SK-N-SH treated with all-trans-retinoic acid at 6 μM for 48 hours (cell line): ENCODE measurements at regions not wholly inside any gene's neighbourhood (a gene's known extent, or its start where the extent isn't known, plus 50 kb on each side); places are given as distances from the start of the nearest gene placed in this dataset.

Experiments
- ATAC-seq: fragments of 200-7000 bp; cut with Tn5 transposase; 3 replicates; pipeline ENCODE4 v1.9.1; 2020; ENCODE audit warnings: mild to moderate bottlenecking, moderate library complexity
- CSDC2 ChIP-seq: fragments of 250-450 bp; sonication (Bioruptor Pico); IDR thresholded peaks from 2 replicates; pipeline ENCODE4 v1.5.0; 2020; ENCODE audit warnings: mild to moderate bottlenecking, moderate library complexity
- ESRRG ChIP-seq: fragments of 250-450 bp; sonication (Bioruptor Pico); IDR thresholded peaks from 2 replicates; pipeline ENCODE4 v1.6.1; 2021; ENCODE audit warnings: mild to moderate bottlenecking
- ISL1 ChIP-seq: fragments of 250-450 bp; sonication (Bioruptor Pico); IDR thresholded peaks from 2 replicates; pipeline ENCODE4 v2.1.2; 2022; ENCODE audit warnings: mild to moderate bottlenecking, moderate library complexity
- OSR1 ChIP-seq: fragments of 250-450 bp; sonication (Bioruptor Pico); IDR thresholded peaks from 2 replicates; pipeline ENCODE4 v1.8.0; 2022; ENCODE audit warnings: moderate library complexity, mild to moderate bottlenecking, inconsistent platforms
- POU6F1 ChIP-seq: fragments of 250-450 bp; sonication (Bioruptor Pico); IDR thresholded peaks from 2 replicates; pipeline ENCODE4 v1.8.0; 2021; ENCODE audit warnings: low read depth, mild to moderate bottlenecking, moderate library complexity, borderline replicate concordance
- PPARA ChIP-seq: fragments of 250-450 bp; sonication (Bioruptor Pico); IDR thresholded peaks from 2 replicates; pipeline ENCODE4 v1.5.0; 2020; ENCODE audit warnings: mild to moderate bottlenecking, borderline replicate concordance
- RARB ChIP-seq: fragments of 250-450 bp; sonication (Bioruptor Pico); IDR thresholded peaks from 2 replicates; pipeline ENCODE4 v1.8.0; 2021; ENCODE audit warnings: mild to moderate bottlenecking, moderate library complexity
- SNAI2 ChIP-seq: fragments of 250-450 bp; sonication (Bioruptor Pico); IDR thresholded peaks from 2 replicates; pipeline ENCODE4 v1.5.0; 2020; ENCODE audit warnings: mild to moderate bottlenecking, moderate library complexity
- TCF4 ChIP-seq: fragments of 250-450 bp; sonication (Bioruptor Pico); IDR thresholded peaks from 2 replicates; pipeline ENCODE4 v1.8.0; 2021; ENCODE audit warnings: mild to moderate bottlenecking, moderate library complexity, borderline replicate concordance
- TOX ChIP-seq: fragments of 250-450 bp; sonication (Bioruptor Pico); IDR thresholded peaks from 2 replicates; pipeline ENCODE4 v1.8.0; 2021; ENCODE audit warnings: mild to moderate bottlenecking, moderate library complexity, borderline replicate concordance
- TSHZ2 ChIP-seq: fragments of 250-450 bp; sonication (Bioruptor Pico); IDR thresholded peaks from 2 replicates; pipeline ENCODE4 v1.5.0; 2020; ENCODE audit warnings: mild to moderate bottlenecking, moderate library complexity
- ZC3H10 ChIP-seq: fragments of 250-450 bp; sonication (Bioruptor Pico); IDR thresholded peaks from 2 replicates; pipeline ENCODE4 v1.5.1; 2021; ENCODE audit warnings: mild to moderate bottlenecking, moderate library complexity
- ZFP3 ChIP-seq: fragments of 250-450 bp; sonication (Bioruptor Pico); IDR thresholded peaks from 2 replicates; pipeline ENCODE4 v1.5.0; 2020; ENCODE audit warnings: mild to moderate bottlenecking, moderate library complexity
- ZFP30 ChIP-seq: fragments of 450-650 bp; formaldehyde crosslinking; IDR thresholded peaks from 2 replicates; pipeline ENCODE4 v1.5.0; 2022; ENCODE audit warnings: mild to moderate bottlenecking, moderate library complexity
- ZNF565 ChIP-seq: fragments of 450-650 bp; formaldehyde crosslinking; conservative IDR thresholded peaks from 2 replicates; pipeline ENCODE4 v1.5.0; 2020; ENCODE audit warnings: low read depth, mild to moderate bottlenecking, moderate library complexity
- ZNF70 ChIP-seq: fragments of 450-650 bp; formaldehyde crosslinking; IDR thresholded peaks from 2 replicates; pipeline ENCODE4 v1.5.0; 2020; ENCODE audit warnings: mild to moderate bottlenecking, moderate library complexity
- ZNF8 ChIP-seq: fragments of 450-650 bp; formaldehyde crosslinking; IDR thresholded peaks from 2 replicates; pipeline ENCODE4 v1.5.0; 2020; ENCODE audit warnings: mild to moderate bottlenecking, moderate library complexity
- TF ChIP-seq, protein P1 (sequence below): fragments of 250-450 bp; sonication (Bioruptor Pico); IDR thresholded peaks from 2 replicates; pipeline ENCODE4 v1.8.0; 2020; ENCODE audit warnings: mild to moderate bottlenecking, moderate library complexity, borderline replicate concordance
- TF ChIP-seq, protein P2 (sequence below): fragments of 250-450 bp; sonication (Bioruptor Pico); IDR thresholded peaks from 2 replicates; pipeline ENCODE4 v1.5.1; 2020; ENCODE audit warnings: low read depth, mild to moderate bottlenecking, moderate library complexity
- TF ChIP-seq, protein P3 (sequence below): fragments of 250-450 bp; sonication (Bioruptor Pico); IDR thresholded peaks from 2 replicates; pipeline ENCODE4 v1.5.1; 2021; ENCODE audit warnings: mild to moderate bottlenecking, moderate library complexity

- TF ChIP-seq, protein P1, sequence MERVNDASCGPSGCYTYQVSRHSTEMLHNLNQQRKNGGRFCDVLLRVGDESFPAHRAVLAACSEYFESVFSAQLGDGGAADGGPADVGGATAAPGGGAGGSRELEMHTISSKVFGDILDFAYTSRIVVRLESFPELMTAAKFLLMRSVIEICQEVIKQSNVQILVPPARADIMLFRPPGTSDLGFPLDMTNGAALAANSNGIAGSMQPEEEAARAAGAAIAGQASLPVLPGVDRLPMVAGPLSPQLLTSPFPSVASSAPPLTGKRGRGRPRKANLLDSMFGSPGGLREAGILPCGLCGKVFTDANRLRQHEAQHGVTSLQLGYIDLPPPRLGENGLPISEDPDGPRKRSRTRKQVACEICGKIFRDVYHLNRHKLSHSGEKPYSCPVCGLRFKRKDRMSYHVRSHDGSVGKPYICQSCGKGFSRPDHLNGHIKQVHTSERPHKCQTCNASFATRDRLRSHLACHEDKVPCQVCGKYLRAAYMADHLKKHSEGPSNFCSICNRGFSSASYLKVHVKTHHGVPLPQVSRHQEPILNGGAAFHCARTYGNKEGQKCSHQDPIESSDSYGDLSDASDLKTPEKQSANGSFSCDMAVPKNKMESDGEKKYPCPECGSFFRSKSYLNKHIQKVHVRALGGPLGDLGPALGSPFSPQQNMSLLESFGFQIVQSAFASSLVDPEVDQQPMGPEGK (CRISPR knock-in tag) = no peak
- TF ChIP-seq TCF4 (CRISPR knock-in tag) (no peak), TSHZ2 (CRISPR knock-in tag) (no peak), PPARA (no peak), ZNF8 (CRISPR knock-in tag) (no peak), CSDC2 (CRISPR knock-in tag) (no peak), ZFP30 (no peak), SNAI2 (CRISPR knock-in tag) (no peak), POU6F1 (no peak)
- TF ChIP-seq, protein P2, sequence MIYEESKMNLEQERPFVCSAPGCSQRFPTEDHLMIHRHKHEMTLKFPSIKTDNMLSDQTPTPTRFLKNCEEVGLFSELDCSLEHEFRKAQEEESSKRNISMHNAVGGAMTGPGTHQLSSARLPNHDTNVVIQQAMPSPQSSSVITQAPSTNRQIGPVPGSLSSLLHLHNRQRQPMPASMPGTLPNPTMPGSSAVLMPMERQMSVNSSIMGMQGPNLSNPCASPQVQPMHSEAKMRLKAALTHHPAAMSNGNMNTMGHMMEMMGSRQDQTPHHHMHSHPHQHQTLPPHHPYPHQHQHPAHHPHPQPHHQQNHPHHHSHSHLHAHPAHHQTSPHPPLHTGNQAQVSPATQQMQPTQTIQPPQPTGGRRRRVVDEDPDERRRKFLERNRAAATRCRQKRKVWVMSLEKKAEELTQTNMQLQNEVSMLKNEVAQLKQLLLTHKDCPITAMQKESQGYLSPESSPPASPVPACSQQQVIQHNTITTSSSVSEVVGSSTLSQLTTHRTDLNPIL (CRISPR knock-in tag) = no peak
- no peak for ATAC-seq
Measured at GRCh38 chr11:115051938-115052590, 373.7 kb downstream of the NXPE2 start.

- TF ChIP-seq TOX (CRISPR knock-in tag) (no peak), SNAI2 (CRISPR knock-in tag) (no peak), ZNF565 (CRISPR knock-in tag) (no peak)
- ATAC-seq = no peak
Measured at GRCh38 chr11:115052601-115053000, 374.3 kb downstream of the NXPE2 start.

DNA sequence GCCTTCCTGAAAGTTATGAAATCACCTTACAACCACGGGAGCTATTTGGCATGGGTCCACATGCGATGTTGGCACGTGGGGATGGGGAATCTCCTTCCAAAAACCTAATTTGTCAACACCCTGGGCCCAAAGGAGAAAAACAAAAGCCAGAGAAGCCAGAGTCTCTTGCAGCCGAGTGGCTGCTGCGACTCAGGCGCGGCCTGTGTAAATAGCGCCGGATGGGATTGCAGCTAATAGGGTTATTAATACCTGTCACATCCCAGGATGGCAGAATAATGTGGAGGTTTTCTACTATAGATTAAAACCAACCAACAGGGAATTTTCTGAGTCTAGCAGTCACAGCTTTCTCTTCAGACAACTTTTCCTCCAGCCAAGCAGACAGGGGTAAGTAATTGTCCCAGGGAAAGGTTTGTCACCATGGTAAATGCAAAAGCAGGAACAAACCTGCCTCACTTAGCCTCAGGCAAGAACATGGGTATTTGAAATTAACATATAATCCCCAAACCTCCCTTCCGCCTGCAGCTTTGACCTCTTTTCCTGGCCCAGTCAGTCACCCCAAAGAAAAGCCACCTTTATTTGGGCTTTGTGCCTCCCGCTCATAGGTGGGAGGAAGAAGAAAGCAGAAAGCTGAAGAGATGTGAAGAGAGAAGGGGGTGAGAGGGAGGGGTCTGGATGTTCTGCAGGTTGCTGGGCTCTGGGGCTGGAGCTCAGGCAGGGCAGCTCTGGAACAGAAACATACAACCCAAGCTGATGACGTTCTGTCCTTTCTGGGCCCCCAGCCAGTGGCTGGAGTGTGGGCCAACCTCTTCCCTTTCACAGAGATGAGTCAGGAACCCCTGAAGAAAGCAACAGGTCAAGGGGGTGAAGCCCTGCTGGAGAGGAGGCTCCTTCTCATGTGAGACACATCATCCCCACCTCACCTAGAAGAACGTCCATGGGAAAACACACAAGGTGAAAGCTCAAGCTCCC is 376.5 kb downstream of the NXPE2 start:
- ATAC-seq = no peak
- TF ChIP-seq ESRRG (CRISPR knock-in tag) = no peak
- no peak for TF ChIP-seq CSDC2 (CRISPR knock-in tag)
- TF ChIP-seq TCF4 (CRISPR knock-in tag) = no peak
- TF ChIP-seq POU6F1 = no peak
- TF ChIP-seq, protein P1 (CRISPR knock-in tag) = no peak
- TF ChIP-seq OSR1 (CRISPR knock-in tag) = no peak
- no peak for TF ChIP-seq ZC3H10 (CRISPR knock-in tag)
- TF ChIP-seq, protein P2 (CRISPR knock-in tag) = no peak
- TF ChIP-seq ZFP3 = no peak
- no peak for TF ChIP-seq ZNF565 (CRISPR knock-in tag)
- TF ChIP-seq ZFP30 = no peak
- no peak for TF ChIP-seq SNAI2 (CRISPR knock-in tag)
- TF ChIP-seq RARB (CRISPR knock-in tag) = no peak
- no peak for TF ChIP-seq ZNF70 (CRISPR knock-in tag)
- TF ChIP-seq TOX (CRISPR knock-in tag) = no peak
- TF ChIP-seq, protein P3, sequence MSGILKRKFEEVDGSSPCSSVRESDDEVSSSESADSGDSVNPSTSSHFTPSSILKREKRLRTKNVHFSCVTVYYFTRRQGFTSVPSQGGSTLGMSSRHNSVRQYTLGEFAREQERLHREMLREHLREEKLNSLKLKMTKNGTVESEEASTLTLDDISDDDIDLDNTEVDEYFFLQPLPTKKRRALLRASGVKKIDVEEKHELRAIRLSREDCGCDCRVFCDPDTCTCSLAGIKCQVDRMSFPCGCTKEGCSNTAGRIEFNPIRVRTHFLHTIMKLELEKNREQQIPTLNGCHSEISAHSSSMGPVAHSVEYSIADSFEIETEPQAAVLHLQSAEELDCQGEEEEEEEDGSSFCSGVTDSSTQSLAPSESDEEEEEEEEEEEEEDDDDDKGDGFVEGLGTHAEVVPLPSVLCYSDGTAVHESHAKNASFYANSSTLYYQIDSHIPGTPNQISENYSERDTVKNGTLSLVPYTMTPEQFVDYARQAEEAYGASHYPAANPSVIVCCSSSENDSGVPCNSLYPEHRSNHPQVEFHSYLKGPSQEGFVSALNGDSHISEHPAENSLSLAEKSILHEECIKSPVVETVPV = no peak
- TF ChIP-seq ZNF8 (CRISPR knock-in tag) = no peak
- TF ChIP-seq ISL1 (CRISPR knock-in tag) = no peak
- TF ChIP-seq PPARA = no peak
